ENCODE measurements at regions not wholly inside any gene's neighbourhood (a gene's known extent, or its start where the extent isn't known, plus 50 kb on each side); places are given as distances from the start of the nearest gene placed in this dataset.

DNA sequence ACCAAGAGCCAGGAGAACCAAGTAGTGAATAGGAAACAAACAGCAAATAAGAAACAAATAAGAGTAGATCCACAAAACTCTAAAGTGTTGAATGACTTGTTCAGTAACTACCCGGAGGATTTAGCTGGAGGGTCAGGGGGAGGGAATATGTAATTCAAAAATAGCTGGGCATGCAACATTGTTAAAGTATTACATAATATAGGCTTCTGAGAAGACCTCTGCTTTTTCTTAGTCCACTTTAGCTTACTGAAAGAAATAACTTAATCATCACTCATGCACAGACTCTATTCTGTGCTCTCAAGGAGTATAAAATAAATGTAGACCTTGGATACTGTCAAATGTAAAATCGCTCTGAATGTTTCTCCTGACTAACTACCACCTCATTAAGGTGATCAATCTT, 183.2 kb upstream of the POU5F2 start:
- H3K4me3 ChIP-seq (ENCODE audit: low read depth in 2 of 2, low read length in 2 of 2) = no peak overlapping the region
- no peaks in the 10 kb centered on the region for H3K9me3 ChIP-seq (ENCODE audit: control insufficient read depth, insufficient read depth, low read depth, low read length)
- in situ Hi-C loops (cut with HindIII; ENCODE audit: low pct_unique_long_range_greater_than_20kb, low sequenced_read_pairs) (no loop called here), intact Hi-C loops (cut with micrococcal nuclease; ENCODE audit: unreplicated experiment) (no loop called here)
- DNase-seq (ENCODE audit: low read depth, low spot score) = no peak
- H3K4me1 ChIP-seq (ENCODE audit: control insufficient read depth, insufficient read depth, low read length) = no peaks in the 10 kb centered on the region
- ChIA-PET POLR2A (no interaction called here), CTCF (no interaction called here)
- ATAC-seq = no peak
- TF ChIP-seq TCF7L2 (IDR thresholded peaks at IDR 0.05; ENCODE audit: low read depth, low read length) = no peak
- no peaks in the 10 kb centered on the region for H3K27me3 ChIP-seq (ENCODE audit: control insufficient read depth, insufficient read depth, low read length)
- H3K27ac ChIP-seq (ENCODE audit: low read length) = no peak overlapping the region
- no peaks in the 10 kb centered on the region for H3K36me3 ChIP-seq (ENCODE audit: control insufficient read depth, insufficient read depth, low read length)
- BruUV-seq (replicated peaks) = no TSS peak

DNA sequence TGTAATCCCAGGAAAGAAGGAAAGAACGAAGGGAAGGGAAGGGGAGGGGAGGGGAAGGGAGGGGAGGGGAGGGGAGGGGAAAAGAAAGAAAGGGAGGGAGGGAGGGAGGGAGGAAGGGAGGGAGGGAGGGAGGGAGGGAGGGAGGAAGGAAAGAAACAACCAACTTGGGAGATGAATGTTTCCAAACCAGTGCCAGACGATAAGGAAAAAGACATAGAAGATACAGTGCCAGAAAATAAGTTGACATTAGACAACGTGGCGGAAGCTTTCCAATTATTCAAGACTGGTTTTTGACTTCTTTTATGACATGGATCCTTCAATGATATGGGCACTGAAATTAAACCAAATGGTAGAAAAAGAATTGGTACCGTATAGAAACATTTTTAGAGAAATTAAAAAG, 181.2 kb upstream of the POU5F2 start:
- no TSS peak for BruUV-seq (replicated peaks)
- ChIA-PET CTCF (no interaction called here), POLR2A (no interaction called here)
- no peaks in the 10 kb centered on the region for H3K9me3 ChIP-seq (ENCODE audit: control insufficient read depth, insufficient read depth, low read depth, low read length)
- no peaks in the 10 kb centered on the region for H3K4me1 ChIP-seq (ENCODE audit: control insufficient read depth, insufficient read depth, low read length)
- ATAC-seq (no peak), DNase-seq (ENCODE audit: low read depth, low spot score) (no peak)
- no peaks in the 10 kb centered on the region for H3K27me3 ChIP-seq (ENCODE audit: control insufficient read depth, insufficient read depth, low read length)
- intact Hi-C loops (cut with micrococcal nuclease; ENCODE audit: unreplicated experiment) (no loop called here), in situ Hi-C loops (cut with HindIII; ENCODE audit: low pct_unique_long_range_greater_than_20kb, low sequenced_read_pairs) (no loop called here)
- H3K27ac ChIP-seq (ENCODE audit: low read length) = no peak overlapping the region
- no peaks in the 10 kb centered on the region for H3K36me3 ChIP-seq (ENCODE audit: control insufficient read depth, insufficient read depth, low read length)
- H3K4me3 ChIP-seq (ENCODE audit: low read depth in 2 of 2, low read length in 2 of 2) = no peak overlapping the region
- TF ChIP-seq TCF7L2 (IDR thresholded peaks at IDR 0.05; ENCODE audit: low read depth, low read length) (no peak), POLR2AphosphoS5 (IDR thresholded peaks at IDR 0.05; ENCODE audit: low read depth, low read length) (no peak), SIN3A (IDR thresholded peaks at IDR 0.05; ENCODE audit: borderline replicate concordance, insufficient read depth, low read depth, low read length) (no peak)
- TF ChIP-seq, protein P1, sequence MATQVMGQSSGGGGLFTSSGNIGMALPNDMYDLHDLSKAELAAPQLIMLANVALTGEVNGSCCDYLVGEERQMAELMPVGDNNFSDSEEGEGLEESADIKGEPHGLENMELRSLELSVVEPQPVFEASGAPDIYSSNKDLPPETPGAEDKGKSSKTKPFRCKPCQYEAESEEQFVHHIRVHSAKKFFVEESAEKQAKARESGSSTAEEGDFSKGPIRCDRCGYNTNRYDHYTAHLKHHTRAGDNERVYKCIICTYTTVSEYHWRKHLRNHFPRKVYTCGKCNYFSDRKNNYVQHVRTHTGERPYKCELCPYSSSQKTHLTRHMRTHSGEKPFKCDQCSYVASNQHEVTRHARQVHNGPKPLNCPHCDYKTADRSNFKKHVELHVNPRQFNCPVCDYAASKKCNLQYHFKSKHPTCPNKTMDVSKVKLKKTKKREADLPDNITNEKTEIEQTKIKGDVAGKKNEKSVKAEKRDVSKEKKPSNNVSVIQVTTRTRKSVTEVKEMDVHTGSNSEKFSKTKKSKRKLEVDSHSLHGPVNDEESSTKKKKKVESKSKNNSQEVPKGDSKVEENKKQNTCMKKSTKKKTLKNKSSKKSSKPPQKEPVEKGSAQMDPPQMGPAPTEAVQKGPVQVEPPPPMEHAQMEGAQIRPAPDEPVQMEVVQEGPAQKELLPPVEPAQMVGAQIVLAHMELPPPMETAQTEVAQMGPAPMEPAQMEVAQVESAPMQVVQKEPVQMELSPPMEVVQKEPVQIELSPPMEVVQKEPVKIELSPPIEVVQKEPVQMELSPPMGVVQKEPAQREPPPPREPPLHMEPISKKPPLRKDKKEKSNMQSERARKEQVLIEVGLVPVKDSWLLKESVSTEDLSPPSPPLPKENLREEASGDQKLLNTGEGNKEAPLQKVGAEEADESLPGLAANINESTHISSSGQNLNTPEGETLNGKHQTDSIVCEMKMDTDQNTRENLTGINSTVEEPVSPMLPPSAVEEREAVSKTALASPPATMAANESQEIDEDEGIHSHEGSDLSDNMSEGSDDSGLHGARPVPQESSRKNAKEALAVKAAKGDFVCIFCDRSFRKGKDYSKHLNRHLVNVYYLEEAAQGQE (IDR thresholded peaks at IDR 0.05; ENCODE audit: insufficient read depth in 1 of 2, low read depth in 2 of 2, low read length in 1 of 2) = no peak
- TF ChIP-seq, protein P2, sequence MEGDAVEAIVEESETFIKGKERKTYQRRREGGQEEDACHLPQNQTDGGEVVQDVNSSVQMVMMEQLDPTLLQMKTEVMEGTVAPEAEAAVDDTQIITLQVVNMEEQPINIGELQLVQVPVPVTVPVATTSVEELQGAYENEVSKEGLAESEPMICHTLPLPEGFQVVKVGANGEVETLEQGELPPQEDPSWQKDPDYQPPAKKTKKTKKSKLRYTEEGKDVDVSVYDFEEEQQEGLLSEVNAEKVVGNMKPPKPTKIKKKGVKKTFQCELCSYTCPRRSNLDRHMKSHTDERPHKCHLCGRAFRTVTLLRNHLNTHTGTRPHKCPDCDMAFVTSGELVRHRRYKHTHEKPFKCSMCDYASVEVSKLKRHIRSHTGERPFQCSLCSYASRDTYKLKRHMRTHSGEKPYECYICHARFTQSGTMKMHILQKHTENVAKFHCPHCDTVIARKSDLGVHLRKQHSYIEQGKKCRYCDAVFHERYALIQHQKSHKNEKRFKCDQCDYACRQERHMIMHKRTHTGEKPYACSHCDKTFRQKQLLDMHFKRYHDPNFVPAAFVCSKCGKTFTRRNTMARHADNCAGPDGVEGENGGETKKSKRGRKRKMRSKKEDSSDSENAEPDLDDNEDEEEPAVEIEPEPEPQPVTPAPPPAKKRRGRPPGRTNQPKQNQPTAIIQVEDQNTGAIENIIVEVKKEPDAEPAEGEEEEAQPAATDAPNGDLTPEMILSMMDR (IDR thresholded peaks at IDR 0.05) = no peak

DNA sequence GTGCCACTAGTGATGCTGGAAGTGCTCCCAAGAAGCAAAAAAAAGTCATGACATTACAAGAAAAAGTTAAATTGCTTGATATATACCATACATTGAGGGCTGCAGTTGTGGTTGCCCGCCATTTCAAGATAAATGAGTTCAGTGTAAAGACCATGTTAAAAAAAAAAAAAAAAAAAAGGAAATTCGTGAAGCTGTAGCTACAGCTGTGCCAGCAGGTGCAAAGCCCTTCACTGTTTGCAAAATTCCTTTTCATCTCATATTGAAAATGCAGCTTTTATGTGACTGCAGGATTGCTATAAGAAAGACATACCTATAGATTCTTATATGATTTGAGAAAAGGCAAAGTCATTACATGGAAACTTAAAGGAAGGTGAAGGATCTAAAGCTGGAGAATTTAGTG, 179.6 kb upstream of the POU5F2 start:
- DNase-seq (ENCODE audit: low read depth, low spot score) = no peak
- ChIA-PET CTCF (interaction anchor here (0.6 kb wide), 1 partner anchor 604 kb away, joined by 5 read pairs; no protein-coding TSS in a partner anchor), POLR2A (no interaction called here)
- intact Hi-C loops (cut with micrococcal nuclease; ENCODE audit: unreplicated experiment) (no loop called here), in situ Hi-C loops (cut with HindIII; ENCODE audit: low pct_unique_long_range_greater_than_20kb, low sequenced_read_pairs) (no loop called here)
- Histone ChIP-seq H3K4me1 (ENCODE audit: control insufficient read depth, insufficient read depth, low read length) (no peaks in the 10 kb centered on the region), H3K27ac (ENCODE audit: low read length) (no peak overlapping the region), H3K4me3 (ENCODE audit: low read depth in 2 of 2, low read length in 2 of 2) (no peak overlapping the region), H3K9me3 (ENCODE audit: control insufficient read depth, insufficient read depth, low read depth, low read length) (no peaks in the 10 kb centered on the region), H3K36me3 (ENCODE audit: control insufficient read depth, insufficient read depth, low read length) (no peaks in the 10 kb centered on the region), H3K27me3 (ENCODE audit: control insufficient read depth, insufficient read depth, low read length) (no peaks in the 10 kb centered on the region)
- TF ChIP-seq POLR2AphosphoS5 (IDR thresholded peaks at IDR 0.05; ENCODE audit: low read depth, low read length) (no peak), SIN3A (IDR thresholded peaks at IDR 0.05; ENCODE audit: borderline replicate concordance, insufficient read depth, low read depth, low read length) (no peak), TCF7L2 (IDR thresholded peaks at IDR 0.05; ENCODE audit: low read depth, low read length) (no peak)
- TF ChIP-seq, protein P2 (IDR thresholded peaks at IDR 0.05) = no peak
- TF ChIP-seq, protein P1 (IDR thresholded peaks at IDR 0.05; ENCODE audit: insufficient read depth in 1 of 2, low read depth in 2 of 2, low read length in 1 of 2) = no peak
- no TSS peak for BruUV-seq (replicated peaks)
- ATAC-seq = no peak

Measured in Panc1 (cell line).